NCI-H2081 treated with DMSO at 0.1 percent for 48 hours (cell line): ENCODE measurements at regions not wholly inside any gene's neighbourhood (a gene's known extent, or its start where the extent isn't known, plus 50 kb on each side); places are given as distances from the start of the nearest gene placed in this dataset.

Experiments used
- DNase-seq: peaks from one replicate; lab custom pipeline; 2025; lab: John Stamatoyannopoulos, UW

DNA sequence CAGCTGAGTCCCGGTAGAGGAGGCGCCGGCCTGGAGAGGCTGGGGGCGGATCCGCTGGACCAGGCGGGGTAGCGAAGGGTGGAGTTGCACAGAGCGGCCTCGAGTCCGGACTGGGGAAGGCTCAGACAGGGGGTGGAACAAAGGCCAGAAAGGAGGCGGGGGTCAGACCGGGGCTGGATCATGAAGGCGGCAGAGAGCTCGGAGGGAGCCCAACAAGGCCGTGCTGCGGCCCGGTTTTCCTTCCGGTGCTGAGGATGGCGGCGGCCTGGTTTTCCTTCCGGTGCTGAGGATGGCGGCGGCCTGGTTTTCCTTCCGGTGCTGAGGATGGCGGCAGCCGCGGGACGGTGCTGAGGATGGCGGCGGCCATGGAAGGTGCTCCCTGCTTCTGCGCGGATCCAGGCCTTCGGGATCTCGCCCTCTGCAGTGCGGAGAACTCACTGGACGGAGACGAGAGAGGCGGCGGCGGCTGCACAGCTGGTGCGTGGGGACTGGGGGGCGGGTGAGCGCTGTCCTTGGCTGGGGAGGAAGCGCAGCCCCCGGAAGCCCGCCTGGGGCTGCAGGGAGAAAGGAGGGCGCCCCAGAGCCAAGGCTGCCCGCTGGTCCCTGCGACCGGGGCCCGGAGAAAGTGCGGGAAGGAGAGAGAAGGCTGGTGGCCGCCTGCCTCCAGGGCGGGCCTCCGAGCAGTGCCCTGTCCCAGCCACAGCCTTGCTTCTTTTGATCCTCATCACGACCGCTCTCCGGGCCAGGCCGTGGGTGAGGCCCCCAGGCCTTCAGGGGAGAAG lies 350.4 kb upstream of the B3GAT1 start:
- no peak for DNase-seq

DNA sequence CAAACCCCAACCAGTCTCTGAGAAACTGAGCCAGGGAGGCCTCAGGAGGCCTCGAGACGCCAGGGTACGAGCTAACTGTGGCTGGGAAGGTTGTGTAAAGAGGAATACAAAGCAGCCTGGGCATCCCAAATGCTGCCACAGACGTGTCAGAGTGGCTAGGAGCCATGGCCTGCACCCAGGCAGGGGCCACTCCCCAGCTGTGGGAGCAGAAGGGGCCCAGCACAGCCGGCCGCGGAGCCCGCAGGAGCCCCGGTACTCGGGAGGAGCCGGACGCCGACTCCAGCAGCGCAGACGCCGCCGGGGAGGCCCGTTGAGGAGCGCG lies 349.8 kb upstream of the B3GAT1 start:
- DNase-seq = no peak

DNA sequence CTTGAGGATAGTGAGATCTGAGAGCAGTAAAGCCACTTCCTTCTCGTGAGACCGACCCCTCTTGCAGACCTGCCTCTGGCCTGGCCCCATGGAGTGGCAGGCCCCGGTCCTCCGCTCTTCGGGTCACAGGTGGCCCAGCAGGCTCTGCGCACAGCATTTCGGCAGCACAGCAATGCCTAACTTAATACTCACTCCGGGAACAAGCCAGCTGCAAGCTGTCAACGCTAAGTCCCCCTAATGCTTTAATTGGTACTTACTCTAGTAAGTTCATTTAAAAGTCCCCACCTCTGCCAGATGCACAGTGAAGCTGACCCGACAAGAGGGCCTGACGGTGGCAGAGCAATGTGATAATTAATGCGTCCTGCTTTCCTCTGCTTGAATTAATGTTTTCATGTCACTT lies 349.3 kb upstream of the B3GAT1 start:
- no peak for DNase-seq

DNA sequence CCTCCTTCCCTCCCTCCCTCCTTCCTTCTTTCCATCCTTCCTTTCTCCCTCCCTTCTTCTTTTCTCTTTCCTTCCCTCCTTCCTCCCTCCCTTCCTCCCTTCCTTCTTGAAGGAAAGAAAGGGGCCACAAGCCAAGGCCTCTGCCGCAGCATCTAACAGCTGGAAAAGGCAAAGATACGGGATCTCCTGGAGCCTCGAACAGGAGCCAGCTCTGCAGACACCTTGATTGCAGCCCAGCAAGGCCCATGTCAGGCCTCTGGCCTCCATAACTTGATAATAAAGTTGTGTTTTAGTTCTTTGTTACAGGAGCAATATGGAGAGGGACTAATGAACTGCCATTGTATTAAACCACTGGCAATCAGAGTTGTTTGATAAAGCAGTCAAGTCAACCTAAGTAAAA lies 348.9 kb upstream of the B3GAT1 start:
- DNase-seq = no peak

DNA sequence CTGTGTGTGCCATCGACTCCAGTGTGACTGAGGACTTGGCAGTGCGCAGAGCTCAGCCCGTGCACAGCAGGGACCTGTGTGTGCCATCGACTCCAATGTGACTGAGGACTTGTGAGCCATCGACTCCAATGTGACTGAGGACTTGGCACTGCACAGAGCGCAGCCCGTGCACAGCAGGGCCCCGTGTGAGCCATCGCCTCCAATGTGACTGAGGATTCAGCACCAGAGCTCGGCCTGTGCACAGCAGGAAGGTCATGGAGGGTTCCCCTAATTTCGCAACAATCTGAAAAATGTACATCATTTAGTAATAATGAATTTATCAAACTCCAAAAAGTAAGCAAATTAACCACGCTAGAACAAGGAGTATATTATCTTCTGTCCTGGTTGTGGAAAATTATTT lies 348.3 kb upstream of the B3GAT1 start:
- DNase-seq = no peak

DNA sequence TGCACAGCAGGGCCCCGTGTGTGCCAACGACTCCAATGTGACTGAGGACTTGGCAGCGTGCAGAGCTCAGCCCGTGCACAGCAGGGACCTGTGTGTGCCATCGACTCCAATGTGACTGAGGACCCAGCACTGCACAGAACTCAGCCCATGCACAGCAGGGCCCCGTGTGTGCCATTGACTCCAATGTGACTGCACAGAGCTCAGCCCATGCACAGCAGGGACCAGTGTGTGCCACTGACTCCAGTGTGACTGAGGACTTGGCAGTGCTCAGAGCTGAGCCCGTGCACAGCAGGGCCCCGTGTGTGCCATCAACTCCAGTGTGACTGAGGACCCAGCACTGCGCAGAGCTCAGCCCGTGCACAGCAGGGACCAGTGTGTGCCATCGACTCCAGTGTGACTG lies 347.8 kb upstream of the B3GAT1 start:
- DNase-seq = no peak

DNA sequence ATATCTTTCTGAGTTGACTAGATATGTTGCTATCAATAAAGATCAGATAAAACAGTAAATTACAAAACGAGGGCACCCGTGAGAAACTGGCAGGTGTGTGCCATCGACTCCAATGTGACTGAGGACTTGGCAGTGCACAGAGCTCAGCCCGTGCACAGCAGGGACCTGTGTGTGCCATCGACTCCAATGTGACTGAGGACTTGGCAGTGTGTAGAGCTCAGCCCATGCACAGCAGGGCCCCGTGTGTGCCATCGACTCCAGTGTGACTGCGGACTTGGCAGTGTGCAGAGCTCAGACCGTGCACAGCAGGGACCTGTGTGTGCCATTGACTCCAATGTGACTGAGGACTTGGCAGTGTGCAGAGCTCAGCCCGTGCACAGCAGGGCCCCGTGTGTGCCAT lies 347.2 kb upstream of the B3GAT1 start:
- DNase-seq = no peak

DNA sequence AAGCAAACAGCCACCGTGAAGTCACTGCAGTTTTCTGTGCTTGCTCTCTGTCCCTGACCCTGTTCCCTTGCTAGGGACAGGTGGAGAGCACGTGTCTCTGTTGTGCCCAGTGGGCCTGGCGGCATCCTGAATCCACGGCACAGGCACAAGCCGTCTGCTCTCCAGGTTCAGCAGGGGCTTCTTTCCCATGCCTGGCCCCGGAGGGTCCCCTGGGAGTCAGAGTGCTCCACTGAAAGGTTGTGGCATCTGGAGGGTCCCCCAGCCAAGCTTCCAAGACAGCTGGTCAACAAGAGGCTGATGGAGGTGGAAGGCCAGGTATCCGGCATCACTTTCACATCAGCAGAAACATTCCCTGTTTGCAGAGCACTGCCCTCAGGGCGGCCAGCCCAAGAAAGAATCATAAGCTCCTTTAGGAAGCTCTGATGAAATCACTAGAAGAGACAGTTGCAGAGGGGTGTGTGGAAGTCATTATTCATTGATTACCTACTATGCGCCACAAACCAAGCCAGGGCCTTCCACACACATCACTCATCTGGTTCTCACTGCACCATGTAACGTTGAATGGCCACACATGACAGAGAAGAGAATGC lies 346.4 kb upstream of the B3GAT1 start:
- no peak for DNase-seq

DNA sequence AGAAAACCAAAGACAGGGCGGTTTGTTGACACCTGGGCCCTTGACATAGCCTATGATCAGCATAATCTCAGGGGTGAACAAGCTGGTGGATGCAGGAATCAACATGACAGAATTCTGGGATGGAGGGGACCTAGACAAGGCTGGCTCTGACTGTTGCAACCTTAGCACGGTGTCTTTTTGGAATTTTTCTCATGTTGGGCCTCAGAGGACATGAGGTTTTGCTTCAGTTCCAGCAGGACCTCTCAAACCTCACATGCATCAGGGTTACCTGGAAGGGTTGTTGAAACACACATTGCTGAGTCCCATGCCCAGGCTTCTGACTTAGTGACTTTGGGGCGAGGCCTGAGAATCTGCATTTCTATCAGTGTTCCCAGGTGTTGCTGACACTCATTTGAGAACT lies 345.6 kb upstream of the B3GAT1 start:
- no peak for DNase-seq

DNA sequence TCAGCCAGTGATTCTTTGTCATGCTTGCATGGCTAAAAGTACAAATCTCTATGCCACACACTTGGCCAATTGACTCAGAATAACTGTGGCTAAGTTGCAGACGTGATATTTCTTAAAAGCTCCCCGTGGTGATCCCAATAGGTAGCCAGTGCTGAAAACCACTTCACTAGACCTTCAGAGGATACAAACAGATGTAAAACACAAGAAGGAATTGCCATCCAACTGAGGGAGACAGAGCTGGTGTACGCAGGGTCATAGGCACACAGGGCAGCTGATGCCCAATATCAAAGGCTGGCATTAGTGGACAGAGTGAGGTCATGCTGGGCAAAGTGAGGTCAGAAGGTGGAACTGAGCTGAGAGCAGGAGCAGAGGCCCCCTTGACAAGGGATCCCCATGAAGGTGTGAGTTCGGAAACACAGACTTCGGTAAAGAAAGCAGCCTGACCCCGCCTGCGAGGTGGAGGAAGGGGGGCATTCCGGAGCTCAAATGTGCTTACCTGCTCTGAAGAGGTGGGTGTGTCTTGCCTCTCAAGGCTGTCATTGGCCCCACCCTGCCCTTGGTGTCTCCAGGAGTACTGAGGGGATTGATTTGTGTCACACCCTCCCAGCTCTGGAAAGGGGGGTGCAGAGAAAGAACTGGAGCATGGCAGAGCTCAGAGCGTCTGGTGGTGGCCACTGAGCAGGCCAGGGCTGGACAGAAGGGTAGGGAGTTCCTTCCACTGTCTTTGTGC lies 344.9 kb upstream of the B3GAT1 start:
- no peak for DNase-seq

DNA sequence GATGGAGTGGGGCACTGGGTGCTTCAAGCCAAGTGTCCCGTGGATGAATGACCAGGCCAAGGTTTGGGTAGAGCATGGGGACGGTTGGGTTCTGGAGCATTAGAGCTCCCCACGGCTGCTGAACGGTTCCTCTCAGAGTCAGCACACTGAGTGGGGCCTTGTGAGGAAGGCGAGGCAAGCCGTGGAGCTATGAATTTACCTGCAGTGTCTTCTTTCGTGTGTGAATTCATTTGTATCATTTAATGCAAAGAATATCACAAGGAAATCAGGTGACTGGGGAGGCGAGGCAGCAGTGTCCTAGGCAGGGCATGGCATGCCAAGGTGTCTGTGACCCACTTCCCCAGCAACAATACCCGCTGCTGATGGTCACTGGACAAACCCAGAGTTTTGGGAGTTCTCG lies 343.5 kb upstream of the B3GAT1 start:
- no peak for DNase-seq

DNA sequence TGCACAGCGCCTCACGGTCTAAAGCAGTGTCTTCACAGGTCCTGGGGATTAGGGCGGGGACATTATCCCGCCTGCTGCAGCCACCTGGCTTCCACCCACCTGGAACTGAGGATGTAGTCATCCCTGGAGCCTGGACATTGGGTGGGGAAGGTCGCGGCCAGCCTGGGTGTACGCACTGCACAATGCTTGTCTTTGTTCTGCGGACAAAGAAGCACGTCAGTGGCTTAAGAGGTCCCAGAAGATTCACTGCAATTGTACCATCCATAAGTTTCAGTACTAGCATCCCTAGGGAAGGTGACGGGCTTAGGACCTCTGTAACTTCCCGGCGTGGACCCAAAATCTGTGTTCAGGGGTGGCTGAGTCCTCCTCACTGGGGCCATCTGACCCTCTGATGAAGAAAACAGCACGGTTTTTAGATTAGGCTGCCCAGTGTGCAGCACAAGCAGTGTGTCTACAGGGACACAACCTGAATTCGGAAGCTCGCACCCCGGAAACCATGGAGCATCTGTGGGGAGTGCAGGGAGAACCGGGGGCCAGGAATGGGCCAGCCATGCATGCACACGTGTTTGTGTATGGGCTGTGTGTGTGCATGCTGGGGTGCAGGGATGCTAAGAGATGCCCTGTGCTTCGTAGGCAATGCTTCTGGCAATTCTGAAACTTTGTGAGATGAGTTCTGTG lies 342.6 kb upstream of the B3GAT1 start:
- DNase-seq = no peak

DNA sequence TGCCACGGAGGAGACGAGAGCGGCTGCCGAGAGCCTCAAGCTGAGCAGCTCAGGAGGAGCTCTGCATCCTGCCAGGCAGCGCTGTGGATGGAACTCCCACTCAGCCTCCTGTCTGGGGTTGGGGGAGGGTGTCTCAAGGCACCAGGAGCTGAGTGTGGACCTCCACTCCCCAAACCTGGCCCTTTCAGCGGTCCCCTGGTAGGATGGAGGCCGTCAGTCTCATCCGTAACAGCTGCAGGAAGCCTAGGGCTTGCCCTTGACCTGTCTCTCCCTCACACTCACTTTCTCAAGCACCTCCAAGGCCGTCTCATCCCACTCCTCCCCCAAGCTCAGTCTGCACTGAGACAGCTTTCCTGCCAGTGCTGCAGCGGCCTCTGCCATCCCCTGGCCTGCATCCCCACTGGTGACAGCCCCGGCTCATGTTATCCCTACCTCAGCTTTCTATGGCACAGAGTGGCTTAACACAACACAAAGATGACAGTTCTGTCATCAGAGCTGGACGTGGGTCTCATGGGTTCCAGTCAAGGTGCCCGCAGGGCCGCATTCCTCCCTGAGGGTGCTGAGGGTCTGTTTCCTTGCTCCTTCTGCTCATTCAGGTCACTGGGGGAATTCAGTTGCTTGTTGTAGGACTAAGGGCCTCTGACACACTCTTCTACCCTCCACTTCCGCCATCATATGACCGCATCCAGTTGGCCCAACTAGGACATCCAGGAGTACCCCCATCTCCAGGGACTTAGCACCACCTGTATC lies 341.9 kb upstream of the B3GAT1 start:
- no peak for DNase-seq

DNA sequence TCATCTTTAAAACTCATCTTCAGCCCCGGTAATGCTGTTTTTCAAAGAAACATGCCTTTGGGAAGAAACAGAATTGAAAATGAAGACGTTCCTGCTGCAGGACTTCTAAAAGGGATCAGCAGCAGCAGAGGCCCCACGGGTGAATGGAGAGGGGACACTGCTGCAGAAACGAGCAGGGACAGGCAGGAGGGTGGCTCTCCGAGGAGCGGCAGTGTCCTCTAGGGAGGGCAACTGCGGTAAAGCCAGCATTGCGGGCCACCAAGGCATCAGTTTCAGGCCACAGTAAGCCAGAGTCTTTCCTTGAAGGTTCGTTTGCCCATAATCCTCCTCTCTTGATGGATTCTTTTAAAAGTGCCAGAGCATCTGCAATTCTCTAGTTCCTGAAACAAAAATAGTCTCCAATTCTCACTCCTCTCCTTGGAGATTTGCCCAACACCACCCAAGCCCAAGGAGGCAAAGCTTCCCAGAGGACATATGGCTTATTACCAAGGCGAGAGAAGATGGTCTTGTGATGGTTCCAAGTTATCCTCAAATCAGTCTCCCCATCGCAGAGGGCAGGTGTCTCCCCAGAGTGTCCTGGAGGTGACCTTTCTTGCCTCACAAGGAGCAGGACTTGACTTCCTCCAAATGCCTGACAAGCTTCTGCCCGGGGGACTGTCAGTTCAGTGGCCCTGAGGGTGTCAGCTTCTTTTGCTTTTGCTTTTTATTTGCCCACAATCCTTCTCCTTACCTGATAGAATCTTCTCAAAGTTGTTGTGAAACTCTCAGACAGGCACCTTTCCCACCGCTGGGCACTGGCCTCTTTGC lies 341.1 kb upstream of the B3GAT1 start:
- DNase-seq = no peak

DNA sequence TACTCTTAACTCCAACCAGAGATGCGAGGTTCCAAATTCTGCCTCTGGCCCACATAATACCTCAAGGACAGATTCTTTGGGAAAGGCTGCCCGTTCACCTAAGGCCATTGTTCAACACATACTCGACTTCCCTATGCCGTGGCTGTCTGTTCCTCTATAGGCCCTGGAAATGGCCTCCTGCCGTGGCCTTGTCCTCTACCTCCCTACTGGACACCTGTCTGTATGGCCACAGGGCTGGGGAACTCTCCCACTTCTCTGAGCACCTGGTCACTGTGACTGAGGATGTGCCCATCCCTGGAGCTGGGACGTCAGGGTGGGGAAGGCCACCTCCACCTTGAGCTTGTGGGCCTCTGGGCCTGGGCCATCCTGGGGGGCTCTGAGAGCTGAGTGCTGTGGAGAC lies 340.5 kb upstream of the B3GAT1 start:
- DNase-seq = no peak

DNA sequence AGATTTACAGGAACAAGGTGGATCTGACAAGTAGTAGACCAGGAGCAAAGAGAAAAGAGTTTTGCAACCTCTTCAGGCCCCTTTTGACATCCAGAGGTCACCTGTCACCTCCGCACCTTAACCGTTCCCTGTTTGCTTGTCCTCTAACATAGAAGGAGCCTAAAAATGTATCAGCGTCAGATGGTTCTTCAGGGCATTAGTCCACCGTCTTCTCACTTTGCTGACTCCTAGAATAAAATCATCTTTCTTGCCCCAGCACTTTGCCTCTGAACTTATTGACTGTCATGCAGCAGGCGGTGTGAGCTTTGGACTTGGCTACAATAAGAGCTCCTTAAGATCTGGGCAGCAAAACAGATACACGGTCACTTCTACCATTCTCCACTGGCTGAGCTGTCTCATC lies 339.7 kb upstream of the B3GAT1 start:
- DNase-seq = no peak

DNA sequence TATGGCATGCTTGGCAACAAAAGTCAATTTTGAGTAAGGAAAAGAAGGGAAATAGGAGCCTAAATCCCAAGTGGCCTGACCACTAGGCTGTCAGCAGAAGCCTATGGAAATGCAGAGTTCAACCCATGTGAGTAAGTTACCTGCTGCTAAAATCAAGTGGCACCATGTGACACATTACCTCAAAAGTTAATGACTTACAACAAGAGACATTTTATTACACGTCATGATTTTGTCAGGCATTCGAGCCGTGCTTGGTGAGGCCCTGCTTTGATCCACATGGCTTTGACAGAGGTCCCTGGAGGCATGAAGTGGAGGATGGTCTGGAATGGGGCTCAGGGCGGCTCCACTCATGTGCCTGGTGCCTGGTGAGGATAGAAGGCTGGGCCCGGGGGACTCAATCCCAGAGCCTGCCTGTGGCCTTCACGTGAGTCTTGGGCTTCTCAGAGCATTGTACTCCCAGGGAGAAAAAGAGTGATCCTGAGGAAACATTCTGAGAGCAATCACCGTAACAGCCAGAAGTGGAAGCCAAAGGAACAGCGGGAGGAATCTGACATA lies 339.1 kb upstream of the B3GAT1 start:
- DNase-seq = no peak

DNA sequence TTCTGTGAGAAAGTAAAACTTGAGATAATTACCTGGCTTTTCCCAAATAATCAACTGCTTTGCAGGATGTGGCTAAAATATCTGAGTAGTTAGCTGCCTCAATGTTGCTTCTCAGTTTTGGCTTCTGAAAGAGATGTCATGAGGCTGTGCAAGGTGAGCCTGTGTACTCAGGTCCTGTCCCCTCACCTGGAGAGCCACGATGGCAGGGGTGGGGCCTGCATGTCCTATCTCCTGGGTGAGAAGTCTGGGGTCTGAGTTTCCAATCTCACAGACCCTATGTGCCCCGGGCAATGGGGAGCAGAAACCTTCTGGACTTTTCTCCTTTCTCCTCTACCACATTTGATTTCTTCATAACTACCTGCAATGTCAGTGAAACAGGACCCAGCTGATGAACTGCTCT lies 338.6 kb upstream of the B3GAT1 start:
- DNase-seq = no peak

DNA sequence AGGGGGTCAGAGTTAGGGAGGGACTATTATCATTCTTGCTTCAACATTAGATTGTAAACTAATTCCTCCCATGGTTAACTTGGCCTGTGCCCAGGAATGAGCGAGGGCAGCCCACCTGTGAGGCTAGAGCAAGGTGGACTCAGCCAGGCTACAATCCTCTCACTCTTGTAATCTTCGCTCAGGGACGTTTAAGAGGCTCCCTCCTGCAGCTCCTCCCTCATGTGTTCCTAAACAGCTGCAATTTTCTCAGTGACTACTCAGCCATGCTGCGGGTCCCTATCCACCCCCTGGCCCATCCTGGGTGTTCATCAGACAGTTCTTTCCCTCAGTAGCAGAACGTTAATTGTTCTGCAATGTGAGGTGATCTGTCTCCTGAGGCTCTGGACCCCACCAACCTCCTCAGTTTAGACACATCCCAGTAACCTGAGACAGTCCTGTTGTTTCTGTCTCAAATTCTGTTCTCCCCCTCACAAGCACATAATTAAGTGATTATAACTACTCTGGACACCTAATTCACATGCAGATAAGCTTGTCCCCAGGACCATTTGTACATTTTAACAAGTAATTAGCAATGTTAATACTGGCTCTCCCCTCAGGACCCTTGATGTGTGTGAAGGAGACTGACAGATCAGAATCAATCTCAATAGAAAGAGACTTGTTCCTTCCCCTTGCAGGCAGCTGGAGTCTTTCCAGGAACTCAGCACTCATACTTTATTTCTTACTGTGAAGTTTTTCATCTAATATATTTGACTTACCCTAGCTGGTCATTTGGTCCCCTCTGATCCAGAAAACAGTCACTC lies 337.2 kb upstream of the B3GAT1 start:
- no peak for DNase-seq

DNA sequence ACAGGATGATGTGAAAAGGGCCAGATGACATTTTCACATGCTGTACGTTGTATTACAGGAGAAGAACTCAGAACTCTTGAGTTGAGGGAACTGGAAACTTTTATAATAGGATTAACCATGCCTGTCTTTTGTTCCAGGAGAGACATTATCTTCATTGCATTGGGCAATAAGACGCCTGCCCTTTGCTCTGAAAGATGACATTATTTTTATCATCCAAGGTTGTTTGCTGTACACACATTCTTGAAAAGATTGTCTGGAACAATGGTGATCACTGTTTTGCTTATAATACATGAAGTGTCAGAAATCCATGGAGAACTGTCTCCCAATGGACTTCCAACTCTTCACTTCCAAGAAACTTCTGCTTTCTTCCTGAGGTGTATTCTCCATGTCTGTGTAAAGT lies 334.6 kb upstream of the B3GAT1 start:
- DNase-seq = no peak
